Stimulated activated CD4-positive, alpha-beta T cell treated with anti-CD3 and anti-CD28 coated beads, TNF-alpha, amount 100 ng/mL, for 4 hours (primary cell): ENCODE measurements at regions not wholly inside any gene's neighbourhood (a gene's known extent, or its start where the extent isn't known, plus 50 kb on each side); places are given as distances from the start of the nearest gene placed in this dataset.

ENCODE experiments used
- DNase-seq, 3 experiments: peaks; one replicate each; pipeline ENCODE4 v3.0.0-alpha.2; 2020; ENCODE audit warnings: low read depth in 3 of 3

- no peak for DNase-seq
Observed at GRCh38 chr13:34312578-34312977, 494.6 kb downstream of the RFC3 start.

- DNase-seq: no peak
Observed at GRCh38 chr13:34320084-34320483, 502.1 kb downstream of the RFC3 start.

GRCh38 chr13:34322014-34322742 lies 504.2 kb downstream of the RFC3 start:
- no peak for DNase-seq

- no peak for DNase-seq
Observed at GRCh38 chr13:34322743-34323074, 504.8 kb downstream of the RFC3 start.

- DNase-seq: no peak
Observed at GRCh38 chr13:34335014-34336007, 517.4 kb downstream of the RFC3 start.

GRCh38 chr13:34338102-34338501 lies 520.2 kb downstream of the RFC3 start:
- no peak for DNase-seq

- DNase-seq: no peak
Observed at GRCh38 chr13:34340534-34340933, 522.6 kb downstream of the RFC3 start.

GRCh38 chr13:34343413-34343940 lies 525.5 kb downstream of the RFC3 start:
- no peak for DNase-seq

GRCh38 chr13:34344816-34345215 lies 526.9 kb downstream of the RFC3 start:
- no peak for DNase-seq

GRCh38 chr13:34345258-34345965 lies 527.5 kb downstream of the RFC3 start:
- no peak for DNase-seq

- no peak for DNase-seq
Observed at GRCh38 chr13:34346626-34347025, 528.7 kb downstream of the RFC3 start.

- no peak for DNase-seq
Observed at GRCh38 chr13:34347784-34348573, 530.0 kb downstream of the RFC3 start.

- DNase-seq: no peak
Observed at GRCh38 chr13:34349091-34349722, 531.3 kb downstream of the RFC3 start.

- no peak for DNase-seq
Observed at GRCh38 chr13:34350671-34351070, 532.7 kb downstream of the RFC3 start.

GRCh38 chr13:34351134-34351533 lies 533.2 kb downstream of the RFC3 start:
- DNase-seq: no peak

- DNase-seq: no peak
Observed at GRCh38 chr13:34352958-34353357, 535.0 kb downstream of the RFC3 start.

GRCh38 chr13:34356686-34357434 lies 538.9 kb downstream of the RFC3 start:
- no peak for DNase-seq

- no peak for DNase-seq
Observed at GRCh38 chr13:34357435-34358232, 539.7 kb downstream of the RFC3 start.

- no peak for DNase-seq
Observed at GRCh38 chr13:34358811-34359513, 541.0 kb downstream of the RFC3 start.
